ENCODE measurements at regions not wholly inside any gene's neighbourhood (a gene's known extent, or its start where the extent isn't known, plus 50 kb on each side); places are given as distances from the start of the nearest gene placed in this dataset.

GRCh38 chr7:159239028-159239427 is 94.4 kb upstream of the VIPR2 start:
- Histone ChIP-seq H3K4me1 (ENCODE audit: control insufficient read depth in 1 of 2, insufficient read depth in 2 of 2, low read length in 2 of 2) (no peaks in the 10 kb centered on the region), H3K36me3 (ENCODE audit: control insufficient read depth in 1 of 2, insufficient read depth in 2 of 2, low read length in 2 of 2) (no peaks in the 10 kb centered on the region), H3K27ac (ENCODE audit: low read depth, low read length) (no peak overlapping the region), H2BK120ac (ENCODE audit: insufficient read depth, low read length, poor library complexity) (no peak overlapping the region), H3K14ac (ENCODE audit: low read length) (no peak overlapping the region), H2BK12ac (ENCODE audit: low read length) (no peak overlapping the region), H2AK5ac (ENCODE audit: low read length) (no peak overlapping the region), H3K79me1 (ENCODE audit: low read length) (no peaks in the 10 kb centered on the region), H3K79me2 (ENCODE audit: control insufficient read depth, insufficient read depth, low read length, poor library complexity) (no peaks in the 10 kb centered on the region), H3K27me3 (ENCODE audit: insufficient read depth, low read length) (no peaks in the 10 kb centered on the region), H3K9me3 (ENCODE audit: insufficient read depth, low read depth, low read length) (peaks cover 15% of the 10 kb centered on the region), H4K8ac (ENCODE audit: low read depth, low read length) (no peak overlapping the region), H2AFZ (ENCODE audit: insufficient read depth, low read length, poor library complexity) (no peak overlapping the region), H4K12ac (ENCODE audit: low read depth, low read length) (no peak overlapping the region), H3K23ac (ENCODE audit: low read length) (no peak overlapping the region), H3K9ac (ENCODE audit: low read length) (no peak overlapping the region), H3K18ac (ENCODE audit: low read length) (no peak overlapping the region), H3K4ac (ENCODE audit: low read depth, low read length) (no peak overlapping the region), H3K4me3 (ENCODE audit: low read depth, low read length) (no peak overlapping the region), H3K4me2 (ENCODE audit: low read length) (no peak overlapping the region), H4K91ac (ENCODE audit: low read depth, low read length) (no peak overlapping the region), H2BK5ac (ENCODE audit: low read depth, low read length, poor library complexity) (no peak overlapping the region)
- no peak for DNase-seq

- Histone ChIP-seq H3K36me3 (ENCODE audit: control insufficient read depth in 1 of 2, insufficient read depth in 2 of 2, low read length in 2 of 2) (no peaks in the 10 kb centered on the region), H2AFZ (ENCODE audit: insufficient read depth, low read length, poor library complexity) (no peak overlapping the region), H3K27me3 (ENCODE audit: insufficient read depth, low read length) (no peaks in the 10 kb centered on the region), H3K27ac (ENCODE audit: low read depth, low read length) (no peak overlapping the region), H3K79me1 (ENCODE audit: low read length) (no peaks in the 10 kb centered on the region), H4K12ac (ENCODE audit: low read depth, low read length) (no peak overlapping the region), H3K14ac (ENCODE audit: low read length) (no peak overlapping the region), H3K9me3 (ENCODE audit: insufficient read depth, low read depth, low read length) (peaks cover 15% of the 10 kb centered on the region), H2BK12ac (ENCODE audit: low read length) (no peak overlapping the region), H2AK5ac (ENCODE audit: low read length) (no peak overlapping the region), H3K9ac (ENCODE audit: low read length) (no peak overlapping the region), H3K18ac (ENCODE audit: low read length) (no peak overlapping the region), H4K91ac (ENCODE audit: low read depth, low read length) (no peak overlapping the region), H2BK5ac (ENCODE audit: low read depth, low read length, poor library complexity) (no peak overlapping the region), H3K23ac (ENCODE audit: low read length) (no peak overlapping the region), H4K8ac (ENCODE audit: low read depth, low read length) (no peak overlapping the region), H3K79me2 (ENCODE audit: control insufficient read depth, insufficient read depth, low read length, poor library complexity) (no peaks in the 10 kb centered on the region), H2BK120ac (ENCODE audit: insufficient read depth, low read length, poor library complexity) (no peak overlapping the region), H3K4ac (ENCODE audit: low read depth, low read length) (no peak overlapping the region), H3K4me2 (ENCODE audit: low read length) (no peak overlapping the region), H3K4me1 (ENCODE audit: control insufficient read depth in 1 of 2, insufficient read depth in 2 of 2, low read length in 2 of 2) (no peaks in the 10 kb centered on the region), H3K4me3 (ENCODE audit: low read depth, low read length) (no peak overlapping the region)
- no peak for DNase-seq
- WGBS (ENCODE audit: extremely low coverage, insufficient coverage, insufficient read length), result no CpG with 5 or more reads among the region's 1 CpG
Measured at GRCh38 chr7:159238541-159238940, 93.9 kb upstream of the VIPR2 start.

- H2BK5ac ChIP-seq (ENCODE audit: low read depth, low read length, poor library complexity), result no peak overlapping the region
- no peaks in the 10 kb centered on the region for H3K36me3 ChIP-seq (ENCODE audit: control insufficient read depth in 1 of 2, insufficient read depth in 2 of 2, low read length in 2 of 2)
Measured at GRCh38 chr7:159237022-159237653, 92.5 kb upstream of the VIPR2 start.

GRCh38 chr7:159231017-159231416 is 86.3 kb upstream of the VIPR2 start:
- Histone ChIP-seq H4K91ac (ENCODE audit: low read depth, low read length) (no peak overlapping the region), H3K4me2 (ENCODE audit: low read length) (no peak overlapping the region), H3K18ac (ENCODE audit: low read length) (no peak overlapping the region), H2BK12ac (ENCODE audit: low read length) (no peak overlapping the region), H3K79me2 (ENCODE audit: control insufficient read depth, insufficient read depth, low read length, poor library complexity) (no peaks in the 10 kb centered on the region), H3K79me1 (ENCODE audit: low read length) (no peaks in the 10 kb centered on the region), H3K36me3 (ENCODE audit: control insufficient read depth in 1 of 2, insufficient read depth in 2 of 2, low read length in 2 of 2) (no peaks in the 10 kb centered on the region), H2BK120ac (ENCODE audit: insufficient read depth, low read length, poor library complexity) (no peak overlapping the region), H3K4ac (ENCODE audit: low read depth, low read length) (no peak overlapping the region), H2AFZ (ENCODE audit: insufficient read depth, low read length, poor library complexity) (no peak overlapping the region), H3K23ac (ENCODE audit: low read length) (no peak overlapping the region), H3K9ac (ENCODE audit: low read length) (no peak overlapping the region), H2BK5ac (ENCODE audit: low read depth, low read length, poor library complexity) (no peak overlapping the region), H3K9me3 (ENCODE audit: insufficient read depth, low read depth, low read length) (peaks cover 44% of the 10 kb centered on the region), H3K27ac (ENCODE audit: low read depth, low read length) (no peak overlapping the region), H3K4me3 (ENCODE audit: low read depth, low read length) (no peak overlapping the region), H2AK5ac (ENCODE audit: low read length) (no peak overlapping the region), H3K14ac (ENCODE audit: low read length) (no peak overlapping the region), H3K27me3 (ENCODE audit: insufficient read depth, low read length) (no peaks in the 10 kb centered on the region), H4K12ac (ENCODE audit: low read depth, low read length) (no peak overlapping the region), H3K4me1 (ENCODE audit: control insufficient read depth in 1 of 2, insufficient read depth in 2 of 2, low read length in 2 of 2) (no peaks in the 10 kb centered on the region), H4K8ac (ENCODE audit: low read depth, low read length) (no peak overlapping the region)
- WGBS (ENCODE audit: extremely low coverage, insufficient coverage, insufficient read length), result no CpG with 5 or more reads among the region's 33 CpGs
- DNase-seq, result no peak

More at GRCh38 chr7:159237022-159237653, 92.5 kb upstream of the VIPR2 start:
- H3K79me2 ChIP-seq (ENCODE audit: control insufficient read depth, insufficient read depth, low read length, poor library complexity), result no peaks in the 10 kb centered on the region
- H2AFZ ChIP-seq (ENCODE audit: insufficient read depth, low read length, poor library complexity), result no peak overlapping the region
- no peaks in the 10 kb centered on the region for H3K27me3 ChIP-seq (ENCODE audit: insufficient read depth, low read length)
- H3K4me2 ChIP-seq (ENCODE audit: low read length), result no peak overlapping the region
- no peaks in the 10 kb centered on the region for H3K79me1 ChIP-seq (ENCODE audit: low read length)
- H3K4ac ChIP-seq (ENCODE audit: low read depth, low read length), result no peak overlapping the region
- H3K4me3 ChIP-seq (ENCODE audit: low read depth, low read length), result no peak overlapping the region
- no peak overlapping the region for H3K9ac ChIP-seq (ENCODE audit: low read length)
- H3K9me3 ChIP-seq (ENCODE audit: insufficient read depth, low read depth, low read length), result peaks cover 25% of the 10 kb centered on the region
- H3K27ac ChIP-seq (ENCODE audit: low read depth, low read length), result no peak overlapping the region
- H2BK120ac ChIP-seq (ENCODE audit: insufficient read depth, low read length, poor library complexity), result no peak overlapping the region
- no peak overlapping the region for H2BK12ac ChIP-seq (ENCODE audit: low read length)
- no peak overlapping the region for H3K14ac ChIP-seq (ENCODE audit: low read length)
- peak; percentile 97 to 98 for DNase-seq
- H3K4me1 ChIP-seq (ENCODE audit: control insufficient read depth in 1 of 2, insufficient read depth in 2 of 2, low read length in 2 of 2), result no peaks in the 10 kb centered on the region
- no peak overlapping the region for H4K12ac ChIP-seq (ENCODE audit: low read depth, low read length)
- no peak overlapping the region for H4K91ac ChIP-seq (ENCODE audit: low read depth, low read length)
- no peak overlapping the region for H3K23ac ChIP-seq (ENCODE audit: low read length)
- H3K18ac ChIP-seq (ENCODE audit: low read length), result no peak overlapping the region
- no peak overlapping the region for H4K8ac ChIP-seq (ENCODE audit: low read depth, low read length)
- H2AK5ac ChIP-seq (ENCODE audit: low read length), result no peak overlapping the region
- no CpG with 5 or more reads among the region's 13 CpGs for WGBS (ENCODE audit: extremely low coverage, insufficient coverage, insufficient read length)
